Loucy (cell line): ENCODE measurements at regions not wholly inside any gene's neighbourhood (a gene's known extent, or its start where the extent isn't known, plus 50 kb on each side); places are given as distances from the start of the nearest gene placed in this dataset.

Experiments
- H2AFZ ChIP-seq: fragments of 200-600 bp; sonication (generic); 2 replicates; pipeline ENCODE4 v1.6.0; 2016; ENCODE audit warnings: antibody characterized with exemption, mild to moderate bottlenecking, low read length, moderate library complexity
- H3F3A ChIP-seq: fragments of 200-600 bp; 2 replicates; pipeline ENCODE4 v1.6.0; 2016; ENCODE audit warnings: antibody characterized with exemption, low read depth, mild to moderate bottlenecking
- H3K27me3 ChIP-seq: fragments of 200-600 bp; sonication (generic); 2 replicates; pipeline ENCODE4 v1.6.1; 2014; ENCODE audit warnings: low read length, mild to moderate bottlenecking; ENCODE audit not compliant: insufficient read depth, poor library complexity, severe bottlenecking
- H3K36me3 ChIP-seq: fragments of 200-600 bp; sonication (generic); 2 replicates; pipeline ENCODE4 v1.6.1; 2016; ENCODE audit warnings: low read length; ENCODE audit not compliant: insufficient read depth
- H3K4me1 ChIP-seq: fragments of 200-600 bp; sonication (generic); 2 replicates; pipeline ENCODE4 v1.5.1; 2014; ENCODE audit warnings: low read length, mild to moderate bottlenecking; ENCODE audit not compliant: insufficient read depth, poor library complexity, severe bottlenecking
- H3K4me2 ChIP-seq: fragments of 200-600 bp; sonication (generic); 2 replicates; pipeline ENCODE4 v1.6.0; 2014; ENCODE audit warnings: antibody characterized with exemption, low read length, low read depth, mild to moderate bottlenecking; ENCODE audit not compliant: poor library complexity, severe bottlenecking
- H3K4me3 ChIP-seq: fragments of 200-600 bp; sonication (generic); 2 replicates; pipeline ENCODE4 v1.5.1; 2014; ENCODE audit warnings: low read length, mild to moderate bottlenecking, mixed read lengths; ENCODE audit not compliant: poor library complexity, severe bottlenecking
- H3K79me2 ChIP-seq: fragments of 200-600 bp; sonication (generic); 2 replicates; pipeline ENCODE4 v1.6.1; 2014; ENCODE audit warnings: low read length; ENCODE audit not compliant: insufficient read depth
- H3K9ac ChIP-seq: fragments of 200-600 bp; sonication (generic); 2 replicates; pipeline ENCODE4 v1.6.0; 2014; ENCODE audit warnings: mild to moderate bottlenecking, low read depth, low read length, moderate library complexity; ENCODE audit not compliant: poor library complexity, severe bottlenecking
- H3K9me2 ChIP-seq: fragments of 200-600 bp; sonication (generic); replicated peaks from 2 replicates; pipeline ENCODE4 v1.6.1; 2016; ENCODE audit warnings: low read depth, low read length, mixed read lengths
- H3K9me3 ChIP-seq: fragments of 200-600 bp; sonication (generic); 2 replicates; pipeline ENCODE4 v1.6.1; 2014; ENCODE audit warnings: mild to moderate bottlenecking, antibody characterized with exemption, low read length, low read depth; ENCODE audit not compliant: insufficient read depth
- H4K20me1 ChIP-seq: fragments of 200-600 bp; sonication (generic); 2 replicates; pipeline ENCODE4 v1.6.0; 2014; ENCODE audit warnings: antibody characterized with exemption, low read length, mild to moderate bottlenecking; ENCODE audit not compliant: insufficient read depth, poor library complexity, severe bottlenecking
- EZH2phosphoT487 ChIP-seq: fragments of 200-600 bp; IDR thresholded peaks from 2 replicates; pipeline ENCODE4 v1.6.1; 2018; ENCODE audit warnings: antibody characterized with exemption, mild to moderate bottlenecking, moderate library complexity, borderline replicate concordance
- TF ChIP-seq, protein P1 (sequence below): fragments of 200-600 bp; sonication (generic); conservative IDR thresholded peaks from 2 replicates; pipeline ENCODE4 v1.5.1; 2014; ENCODE audit warnings: mild to moderate bottlenecking, antibody characterized with exemption, low read length

GRCh38 chr18:11470941-11471340, 138.5 kb upstream of the SLC35G4 start:
- Histone ChIP-seq H3K4me3 (no peak overlapping the region), H4K20me1 (no peaks in the 10 kb centered on the region), H3K9me3 (no peaks in the 10 kb centered on the region), H3F3A (no peaks in the 10 kb centered on the region), H3K36me3 (no peaks in the 10 kb centered on the region), H3K79me2 (no peaks in the 10 kb centered on the region), H3K27me3 (no peaks in the 10 kb centered on the region), H3K4me1 (no peaks in the 10 kb centered on the region), H3K4me2 (no peak overlapping the region), H3K9me2 (no peaks in the 10 kb centered on the region), H3K9ac (no peak overlapping the region), H2AFZ (no peak overlapping the region)
- TF ChIP-seq, protein P1, sequence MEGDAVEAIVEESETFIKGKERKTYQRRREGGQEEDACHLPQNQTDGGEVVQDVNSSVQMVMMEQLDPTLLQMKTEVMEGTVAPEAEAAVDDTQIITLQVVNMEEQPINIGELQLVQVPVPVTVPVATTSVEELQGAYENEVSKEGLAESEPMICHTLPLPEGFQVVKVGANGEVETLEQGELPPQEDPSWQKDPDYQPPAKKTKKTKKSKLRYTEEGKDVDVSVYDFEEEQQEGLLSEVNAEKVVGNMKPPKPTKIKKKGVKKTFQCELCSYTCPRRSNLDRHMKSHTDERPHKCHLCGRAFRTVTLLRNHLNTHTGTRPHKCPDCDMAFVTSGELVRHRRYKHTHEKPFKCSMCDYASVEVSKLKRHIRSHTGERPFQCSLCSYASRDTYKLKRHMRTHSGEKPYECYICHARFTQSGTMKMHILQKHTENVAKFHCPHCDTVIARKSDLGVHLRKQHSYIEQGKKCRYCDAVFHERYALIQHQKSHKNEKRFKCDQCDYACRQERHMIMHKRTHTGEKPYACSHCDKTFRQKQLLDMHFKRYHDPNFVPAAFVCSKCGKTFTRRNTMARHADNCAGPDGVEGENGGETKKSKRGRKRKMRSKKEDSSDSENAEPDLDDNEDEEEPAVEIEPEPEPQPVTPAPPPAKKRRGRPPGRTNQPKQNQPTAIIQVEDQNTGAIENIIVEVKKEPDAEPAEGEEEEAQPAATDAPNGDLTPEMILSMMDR = no peak
- TF ChIP-seq EZH2phosphoT487 = no peak

- Histone ChIP-seq H3K9me3 (no peaks in the 10 kb centered on the region), H3K9me2 (no peaks in the 10 kb centered on the region), H3K4me3 (no peak overlapping the region), H3K4me2 (no peak overlapping the region), H3K4me1 (no peaks in the 10 kb centered on the region), H3K79me2 (no peaks in the 10 kb centered on the region), H4K20me1 (no peaks in the 10 kb centered on the region), H2AFZ (no peak overlapping the region), H3K27me3 (no peaks in the 10 kb centered on the region), H3K36me3 (no peaks in the 10 kb centered on the region), H3F3A (no peaks in the 10 kb centered on the region), H3K9ac (no peak overlapping the region)
- no peak for TF ChIP-seq EZH2phosphoT487
- TF ChIP-seq, protein P1 = no peak
Observed at GRCh38 chr18:11468617-11469016, 140.8 kb upstream of the SLC35G4 start.

DNA sequence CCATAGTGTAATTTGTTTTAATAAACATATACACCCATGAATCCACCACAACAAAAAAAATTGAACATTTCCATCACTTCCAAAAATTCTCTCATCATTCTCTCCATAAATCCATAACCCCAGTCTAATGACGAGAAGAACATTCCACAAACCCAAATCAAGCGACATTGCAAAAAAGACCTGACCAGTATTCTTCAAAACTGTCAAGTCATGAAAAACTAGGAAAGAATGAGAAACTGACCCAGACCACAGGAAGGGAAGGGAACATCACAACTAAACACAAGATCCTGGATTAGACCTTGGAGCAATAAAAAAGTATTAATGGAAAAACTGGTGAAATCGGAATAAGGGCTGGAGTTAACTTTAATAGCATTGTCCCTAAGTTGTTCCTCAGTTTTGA, 141.3 kb upstream of the SLC35G4 start:
- Histone ChIP-seq H3K4me3 (no peak overlapping the region), H3K27me3 (no peaks in the 10 kb centered on the region), H4K20me1 (no peaks in the 10 kb centered on the region), H3K9me3 (no peaks in the 10 kb centered on the region), H3K36me3 (no peaks in the 10 kb centered on the region), H2AFZ (no peak overlapping the region), H3F3A (no peaks in the 10 kb centered on the region), H3K4me1 (no peaks in the 10 kb centered on the region), H3K9me2 (no peaks in the 10 kb centered on the region), H3K9ac (no peak overlapping the region), H3K4me2 (no peak overlapping the region), H3K79me2 (no peaks in the 10 kb centered on the region)
- TF ChIP-seq, protein P1 = no peak
- TF ChIP-seq EZH2phosphoT487 = no peak
